HEK293T (cell line): ENCODE measurements at regions not wholly inside any gene's neighbourhood (a gene's known extent, or its start where the extent isn't known, plus 50 kb on each side); places are given as distances from the start of the nearest gene placed in this dataset.

Source experiments
- CTCF ChIA-PET: fragments of 350-600 bp; formaldehyde crosslinking; extraction: SDS; loops from one replicate; lab custom pipeline; 2021; ENCODE audit warnings: antibody characterized with exemption, inconsistent platforms; lab: Yijun Ruan, JAX
- POLR2A ChIA-PET: fragments of 350-600 bp; formaldehyde crosslinking; extraction: SDS; loops from one replicate; lab custom pipeline; 2020; ENCODE audit warnings: antibody characterized with exemption, inconsistent platforms; lab: Yijun Ruan, JAX
- DNase-seq: peaks from one replicate; pipeline ENCODE4 v3.0.0; 2012; ENCODE audit warnings: mixed read lengths; ENCODE audit errors: extremely low spot score
- ARNT ChIP-seq: fragments of 450-650 bp; IDR thresholded peaks from 2 replicates; pipeline ENCODE4 v1.6.1; 2017; ENCODE audit warnings: mild to moderate bottlenecking
- BHLHE40 ChIP-seq: fragments of 450-650 bp; IDR thresholded peaks from 2 replicates; pipeline ENCODE4 v1.6.1; 2016; ENCODE audit warnings: mild to moderate bottlenecking, moderate library complexity, borderline replicate concordance
- CTBP1 ChIP-seq: fragments of 450-650 bp; IDR thresholded peaks from 2 replicates; pipeline ENCODE4 v1.6.1; 2016; ENCODE audit warnings: borderline replicate concordance
- ELF4 ChIP-seq: fragments of 450-650 bp; IDR thresholded peaks from 2 replicates; pipeline ENCODE4 v1.6.1; 2017; ENCODE audit warnings: antibody characterized with exemption
- FOXA1 ChIP-seq: fragments of 450-650 bp; IDR thresholded peaks from 2 replicates; pipeline ENCODE4 v1.6.1; 2016; ENCODE audit warnings: mild to moderate bottlenecking
- FOXK2 ChIP-seq: fragments of 450-650 bp; IDR thresholded peaks from 2 replicates; pipeline ENCODE4 v1.6.1; 2016; ENCODE audit warnings: mild to moderate bottlenecking
- FOXM1 ChIP-seq: fragments of 450-650 bp; IDR thresholded peaks from 2 replicates; pipeline ENCODE4 v1.6.1; 2017; ENCODE audit warnings: mild to moderate bottlenecking, borderline replicate concordance
- HDGF ChIP-seq: fragments of 450-650 bp; IDR thresholded peaks from 2 replicates; pipeline ENCODE4 v1.6.1; 2017; ENCODE audit warnings: antibody characterized with exemption, borderline replicate concordance
- L3MBTL2 ChIP-seq: fragments of 450-650 bp; conservative IDR thresholded peaks from 2 replicates; pipeline ENCODE4 v1.6.1; 2016; ENCODE audit warnings: mild to moderate bottlenecking
- LEF1 ChIP-seq: fragments of 450-650 bp; IDR thresholded peaks from 2 replicates; pipeline ENCODE4 v1.6.1; 2017; ENCODE audit warnings: mild to moderate bottlenecking, borderline replicate concordance
- NFRKB ChIP-seq: fragments of 450-650 bp; IDR thresholded peaks from 2 replicates; pipeline ENCODE4 v1.6.1; 2016; ENCODE audit warnings: mild to moderate bottlenecking, moderate library complexity
- PKNOX1 ChIP-seq: fragments of 450-650 bp; IDR thresholded peaks from 2 replicates; pipeline ENCODE4 v1.6.1; 2016
- SP1 ChIP-seq: fragments of 450-650 bp; IDR thresholded peaks from 2 replicates; pipeline ENCODE4 v1.6.1; 2017
- SUZ12 ChIP-seq: fragments of 450-650 bp; IDR thresholded peaks from 2 replicates; pipeline ENCODE4 v1.6.1; 2016; ENCODE audit warnings: mild to moderate bottlenecking
- TARDBP ChIP-seq: fragments of 450-650 bp; IDR thresholded peaks from 2 replicates; pipeline ENCODE4 v1.6.1; 2016
- ZNF384 ChIP-seq: fragments of 450-650 bp; IDR thresholded peaks from 2 replicates; pipeline ENCODE4 v1.6.1; 2016

GRCh38 chr1:188382851-188383250 is 1554.1 kb downstream of the PLA2G4A start:
- ChIA-PET POLR2A (no interaction called here), CTCF (no interaction called here)
- DNase-seq: no peak
- TF ChIP-seq ZNF384: no peak
- TF ChIP-seq L3MBTL2: no peak
- TF ChIP-seq FOXA1: no peak
- TF ChIP-seq SUZ12: no peak
- TF ChIP-seq HDGF: no peak
- TF ChIP-seq PKNOX1: no peak

GRCh38 chr1:188386161-188386560 is 1557.4 kb downstream of the PLA2G4A start:
- CTCF ChIA-PET: no interaction called here
- no peak for DNase-seq
- POLR2A ChIA-PET: no interaction called here
- TF ChIP-seq HDGF: no peak
- TF ChIP-seq FOXM1: no peak
- no peak for TF ChIP-seq FOXA1
- TF ChIP-seq SP1: no peak
- no peak for TF ChIP-seq ARNT
- no peak for TF ChIP-seq NFRKB
- TF ChIP-seq LEF1: no peak
- no peak for TF ChIP-seq ELF4
- TF ChIP-seq CTBP1: no peak
- no peak for TF ChIP-seq BHLHE40
- TF ChIP-seq FOXK2: no peak
- TF ChIP-seq ZNF384: no peak
- TF ChIP-seq SUZ12: no peak
- TF ChIP-seq TARDBP: no peak
- no peak for TF ChIP-seq PKNOX1
- TF ChIP-seq L3MBTL2: no peak

GRCh38 chr1:188386666-188387065 is 1557.9 kb downstream of the PLA2G4A start:
- CTCF ChIA-PET: no interaction called here
- TF ChIP-seq FOXK2 (no peak), TARDBP (no peak), ARNT (no peak), SP1 (no peak), SUZ12 (no peak), ELF4 (no peak), BHLHE40 (no peak), NFRKB (no peak), FOXM1 (no peak), LEF1 (no peak), L3MBTL2 (no peak), PKNOX1 (no peak), ZNF384 (no peak), HDGF (no peak)
- DNase-seq: no peak
- POLR2A ChIA-PET: no interaction called here

- ChIA-PET POLR2A (no interaction called here), CTCF (no interaction called here)
- TF ChIP-seq FOXK2 (no peak), ZNF384 (no peak), CTBP1 (no peak), L3MBTL2 (no peak), LEF1 (no peak), ARNT (no peak), SUZ12 (no peak), PKNOX1 (no peak), SP1 (no peak), HDGF (no peak), TARDBP (no peak), FOXM1 (no peak), ELF4 (no peak), NFRKB (no peak), FOXA1 (no peak), BHLHE40 (no peak)
- DNase-seq: no peak
Measured at GRCh38 chr1:188394677-188395076, 1565.9 kb downstream of the PLA2G4A start.

GRCh38 chr1:188397521-188397920 is 1568.8 kb downstream of the PLA2G4A start:
- DNase-seq: no peak
- POLR2A ChIA-PET: no interaction called here
- CTCF ChIA-PET: no interaction called here
- TF ChIP-seq SUZ12 (no peak), CTBP1 (no peak), ZNF384 (no peak), TARDBP (no peak), ELF4 (no peak), ARNT (no peak), L3MBTL2 (no peak), PKNOX1 (no peak), SP1 (no peak), HDGF (no peak), FOXM1 (no peak), BHLHE40 (no peak), NFRKB (no peak)

GRCh38 chr1:188402986-188403385 is 1574.2 kb downstream of the PLA2G4A start:
- TF ChIP-seq ZNF384 (no peak), TARDBP (no peak), BHLHE40 (no peak), FOXK2 (no peak), L3MBTL2 (no peak), LEF1 (no peak), ARNT (no peak), CTBP1 (no peak)
- no peak for DNase-seq
- CTCF ChIA-PET: no interaction called here
- POLR2A ChIA-PET: no interaction called here
